Endothelial cell of umbilical vein (primary cell): ENCODE measurements at regions not wholly inside any gene's neighbourhood (a gene's known extent, or its start where the extent isn't known, plus 50 kb on each side); places are given as distances from the start of the nearest gene placed in this dataset.

ENCODE experiments used
- BruUV-seq: library from RNA; stranded (reverse); fragments of 400-500 nt; replicated peaks from 2 replicates; lab custom pipeline; 2021; lab: Mats Ljungman, UMichigan
- CTCF ChIA-PET: fragments of 300-600, 350-600 bp; sonication (Branson Sonifier 250); formaldehyde crosslinking; loops from one replicate; lab custom pipeline; 2021; ENCODE audit warnings: antibody characterized with exemption, inconsistent platforms; lab: Charles Lee
- POLR2A ChIA-PET: fragments of 300-600, 350-600 bp; sonication (Branson Sonifier 250); formaldehyde crosslinking; loops from one replicate; lab custom pipeline; 2021; ENCODE audit warnings: antibody characterized with exemption, inconsistent platforms; lab: Charles Lee
- DNase-seq: peaks from one replicate; pipeline ENCODE4 v3.0.0-alpha.2; 2011; ENCODE audit warnings: low read depth, low spot score
- FAIRE-seq: peaks from 2 replicates; lab custom pipeline; 2011; peaks lifted over from hg19 to GRCh38; lab: Jason Lieb, UNC
- H2AFZ ChIP-seq: 2 replicates; pipeline ENCODE4 v1.6.0; 2012; ENCODE audit warnings: low read depth, low read length, control low read depth, inconsistent platforms
- H3K27ac ChIP-seq: 2 replicates; pipeline ENCODE4 v1.5.1; 2011; ENCODE audit warnings: low read depth, mild to moderate bottlenecking, control low read depth, low read length, moderate library complexity; ENCODE audit not compliant: insufficient read depth
- H3K27me3 ChIP-seq, 2 experiments: 2 replicates each; pipeline versions ENCODE4 v1.6.0 to v1.6.1; 2011; ENCODE audit warnings: low read length in 2 of 2, mixed read lengths in 1 of 2; ENCODE audit not compliant: control insufficient read depth in 2 of 2, insufficient read depth in 2 of 2
- H3K36me3 ChIP-seq, 2 experiments: 2 replicates in 1 of 2; 3 replicates in 1 of 2; pipeline ENCODE4 v1.5.1; 2011; ENCODE audit warnings: low read length in 2 of 2, mild to moderate bottlenecking in 1 of 2, moderate library complexity in 1 of 2; ENCODE audit not compliant: control insufficient read depth in 2 of 2, insufficient read depth in 2 of 2; ENCODE audit errors: extremely low read depth in 1 of 2
- H3K4me1 ChIP-seq: 3 replicates; pipeline ENCODE4 v1.5.1; 2011; ENCODE audit warnings: mild to moderate bottlenecking, low read length; ENCODE audit not compliant: control insufficient read depth, insufficient read depth; ENCODE audit errors: extremely low read depth
- H3K4me2 ChIP-seq: 2 replicates; pipeline ENCODE4 v1.6.1; 2011; ENCODE audit warnings: low read length, control low read depth, mixed read lengths; ENCODE audit not compliant: insufficient read depth
- H3K4me3 ChIP-seq, 3 experiments: fragments of 200-600 bp in 1 of 3; sonication (generic), shearing (Covaris generic) in 1 of 3; replicated peaks in 1 of 3; 2 replicates each; pipeline ENCODE4 v1.5.1; 2011 to 2016; ENCODE audit warnings: control low read depth in 3 of 3, low read length in 3 of 3, mild to moderate bottlenecking in 2 of 3, inconsistent platforms in 1 of 3, low read depth in 1 of 3, moderate library complexity in 1 of 3; ENCODE audit not compliant: insufficient read depth in 1 of 3
- H3K79me2 ChIP-seq: 2 replicates; pipeline ENCODE4 v1.6.0; 2012; ENCODE audit warnings: low read length, inconsistent platforms; ENCODE audit not compliant: control insufficient read depth, insufficient read depth
- H3K9ac ChIP-seq: replicated peaks from 2 replicates; pipeline ENCODE3; 2011; ENCODE audit warnings: low read length, control low read depth; ENCODE audit not compliant: insufficient read depth; ENCODE audit errors: extremely low read depth
- H3K9me1 ChIP-seq: replicated peaks from 3 replicates; pipeline ENCODE4 v1.6.0; 2011; ENCODE audit warnings: mild to moderate bottlenecking, low read length; ENCODE audit not compliant: control insufficient read depth, insufficient read depth; ENCODE audit errors: extremely low read depth
- H3K9me3 ChIP-seq: replicated peaks from 2 replicates; pipeline ENCODE4 v1.5.1; 2012; ENCODE audit warnings: low read length, inconsistent platforms; ENCODE audit not compliant: control insufficient read depth, insufficient read depth
- H4K20me1 ChIP-seq: replicated peaks from 2 replicates; pipeline ENCODE3; 2011; ENCODE audit warnings: mild to moderate bottlenecking, low read length; ENCODE audit not compliant: control insufficient read depth, insufficient read depth; ENCODE audit errors: extremely low read depth
- CTCF ChIP-seq, 2 donors: IDR thresholded peaks; 1 replicate in 1 of 2; 2 replicates in 1 of 2; pipeline ENCODE4 v1.5.1; 2011; ENCODE audit warnings: low read length in 2 of 2, mild to moderate bottlenecking in 2 of 2, moderate library complexity in 2 of 2, control low read depth in 1 of 2, inconsistent platforms in 1 of 2, low read depth in 1 of 2; ENCODE audit not compliant: insufficient read depth in 1 of 2; ENCODE audit errors: extremely low read depth in 1 of 2
- EZH2 ChIP-seq: IDR thresholded peaks from 2 replicates; pipeline ENCODE4 v1.6.1; 2012; ENCODE audit warnings: borderline replicate concordance, low read depth, mild to moderate bottlenecking, moderate library complexity, low read length, inconsistent platforms; ENCODE audit not compliant: severe bottlenecking
- FOS ChIP-seq: IDR thresholded peaks from 2 replicates; pipeline ENCODE4 v1.6.1; 2011; ENCODE audit warnings: mild to moderate bottlenecking, low read length, moderate library complexity, borderline replicate concordance; ENCODE audit not compliant: insufficient read depth
- GATA2 ChIP-seq: IDR thresholded peaks from 2 replicates; pipeline ENCODE4 v1.7.0; 2011; ENCODE audit warnings: low read depth, mild to moderate bottlenecking, moderate library complexity, mixed read lengths, low read length; ENCODE audit not compliant: insufficient read length, insufficient read depth
- JUN ChIP-seq: IDR thresholded peaks from 2 replicates; pipeline ENCODE4 v1.6.1; 2011; ENCODE audit warnings: borderline replicate concordance, low read depth; ENCODE audit not compliant: insufficient read length, insufficient read depth
- MAX ChIP-seq: IDR thresholded peaks from 2 replicates; pipeline ENCODE4 v1.6.1; 2011; ENCODE audit not compliant: insufficient read depth, insufficient read length
- MYC ChIP-seq: IDR thresholded peaks from one replicate; pipeline ENCODE4 v1.6.1; 2011; ENCODE audit warnings: mild to moderate bottlenecking, low read depth, low read length
- POLR2A ChIP-seq: IDR thresholded peaks from 2 replicates; pipeline ENCODE4 v1.6.1; 2012; ENCODE audit warnings: low read depth, mild to moderate bottlenecking, control low read depth, low read length
- POLR2AphosphoS5 ChIP-seq: IDR thresholded peaks from 2 replicates; pipeline ENCODE4 v1.6.1; 2012; ENCODE audit warnings: low read depth, mild to moderate bottlenecking, control low read depth, low read length, moderate library complexity; ENCODE audit not compliant: insufficient read depth
- dilution Hi-C: fragments of 300-500 bp; cut with MboI; formaldehyde crosslinking; loops from one replicate; pipeline ENCODE4 v1.15.0; 2019; ENCODE audit warnings: low sequenced_read_pairs; ENCODE audit not compliant: extremely low pct_ligation_motif_present
- intact Hi-C: fragments of 100-400 bp; cut with micrococcal nuclease; formaldehyde crosslinking; loops from one replicate; pipeline ENCODE4 v1.10.0; 2022

GRCh38 chr4:35516102-35516501 is 728.2 kb downstream of the ARAP2 start:
- H4K20me1 ChIP-seq = no peaks in the 10 kb centered on the region
- H3K79me2 ChIP-seq = no peaks in the 10 kb centered on the region
- H3K4me2 ChIP-seq = no peak overlapping the region
- H3K27me3 ChIP-seq = no peaks in the 10 kb centered on the region
- no TSS peak for BruUV-seq
- H3K9me3 ChIP-seq = no peaks in the 10 kb centered on the region
- no peaks in the 10 kb centered on the region for H3K4me1 ChIP-seq
- H3K4me3 ChIP-seq = no peak overlapping the region
- H3K27ac ChIP-seq = no peak overlapping the region
- no peaks in the 10 kb centered on the region for H3K36me3 ChIP-seq
- no peaks in the 10 kb centered on the region for H3K9me1 ChIP-seq
- DNase-seq (no peak), FAIRE-seq (no peak)
- H3K9ac ChIP-seq = no peak overlapping the region
- ChIA-PET CTCF (no interaction called here), POLR2A (no interaction called here)
- intact Hi-C loops (no loop called here), dilution Hi-C loops (no loop called here)
- TF ChIP-seq MYC (no peak), CTCF (IDR thresholded peaks at IDR 0.05; ENCODE audit: extremely low read depth in 1 of 2, insufficient read depth in 1 of 2, low read depth in 1 of 2, low read length in 2 of 2) (no peak), EZH2 (no peak), JUN (no peak), FOS (no peak), POLR2A (no peak), GATA2 (no peak), POLR2AphosphoS5 (no peak), MAX (no peak)
- no peak overlapping the region for H2AFZ ChIP-seq
